IMR-90 (cell line): ENCODE measurements at regions not wholly inside any gene's neighbourhood (a gene's known extent, or its start where the extent isn't known, plus 50 kb on each side); places are given as distances from the start of the nearest gene placed in this dataset.
A peak's percentile ranks its signal among the peaks of the same experiment; 100 is the strongest.

ENCODE experiments used
- ATAC-seq: fragments of 200-7000 bp; cut with Tn5 transposase; 2 replicates; pipeline ENCODE4 v1.9.1; 2020; ENCODE audit warnings: low read depth, mild to moderate bottlenecking, moderate library complexity
- BruUV-seq: library from RNA; stranded (reverse); fragments of 400-500 nt; replicated peaks from 2 replicates; lab custom pipeline; 2021; lab: Mats Ljungman, UMichigan
- CTCF ChIA-PET: fragments of 300-600 bp; formaldehyde crosslinking; extraction: SDS; loops from one replicate; lab custom pipeline; 2021; ENCODE audit warnings: antibody characterized with exemption; lab: Yijun Ruan, JAX
- POLR2A ChIA-PET: fragments of 300-600 bp; sonication (Branson Sonifier 250); formaldehyde crosslinking; loops from one replicate; lab custom pipeline; 2022; ENCODE audit warnings: antibody characterized with exemption; ENCODE audit not compliant: unreplicated experiment; lab: Charles Lee
- DNase-seq: peaks from one replicate; pipeline ENCODE4 v3.0.0; 2013
- H2AFZ ChIP-seq: replicated peaks from 2 replicates; pipeline ENCODE3; 2013; ENCODE audit warnings: low read length, mild to moderate bottlenecking; ENCODE audit not compliant: poor library complexity
- H2AK5ac ChIP-seq: 2 replicates; pipeline ENCODE4 v1.6.1; 2013; ENCODE audit warnings: low read depth, low read length, inconsistent platforms
- H2AK9ac ChIP-seq: replicated peaks from 2 replicates; pipeline ENCODE3; 2013; ENCODE audit warnings: mild to moderate bottlenecking, low read depth, low read length, moderate library complexity; ENCODE audit not compliant: poor library complexity
- H2BK120ac ChIP-seq: 2 replicates; pipeline ENCODE4 v1.6.1; 2013; ENCODE audit warnings: low read depth, low read length, inconsistent platforms
- H2BK15ac ChIP-seq: 3 replicates; pipeline ENCODE4 v1.6.1; 2013; ENCODE audit warnings: low read depth, low read length, inconsistent platforms
- H2BK20ac ChIP-seq: 2 replicates; pipeline ENCODE4 v1.6.1; 2013; ENCODE audit warnings: low read depth, mild to moderate bottlenecking, inconsistent platforms, low read length, moderate library complexity
- H2BK5ac ChIP-seq: 2 replicates; pipeline ENCODE4 v1.6.1; 2013; ENCODE audit warnings: mild to moderate bottlenecking, low read depth, low read length, inconsistent platforms; ENCODE audit not compliant: poor library complexity, severe bottlenecking
- H3K14ac ChIP-seq: replicated peaks from 2 replicates; pipeline ENCODE4 v1.6.1; 2013; ENCODE audit warnings: low read depth, low read length, inconsistent platforms
- H3K18ac ChIP-seq: 2 replicates; pipeline ENCODE4 v1.6.1; 2013; ENCODE audit warnings: low read depth, low read length, control low read depth
- H3K23ac ChIP-seq: 2 replicates; pipeline ENCODE4 v1.6.1; 2013; ENCODE audit warnings: low read depth, low read length, inconsistent platforms
- H3K27ac ChIP-seq: 2 replicates; pipeline ENCODE4 v1.5.1; 2013; ENCODE audit warnings: mild to moderate bottlenecking, control low read depth, low read length; ENCODE audit not compliant: insufficient read depth
- H3K27me3 ChIP-seq: 2 replicates; pipeline ENCODE4 v1.6.1; 2013; ENCODE audit warnings: low read length; ENCODE audit not compliant: control insufficient read depth, insufficient read depth
- H3K36me3 ChIP-seq: 2 replicates; pipeline ENCODE4 v1.6.1; 2013; ENCODE audit warnings: low read length, mixed read lengths; ENCODE audit not compliant: control insufficient read depth, insufficient read depth
- H3K4ac ChIP-seq: 2 replicates; pipeline ENCODE4 v1.6.1; 2013; ENCODE audit warnings: low read depth, low read length, inconsistent platforms
- H3K4me1 ChIP-seq: 2 replicates; pipeline ENCODE4 v1.6.1; 2013; ENCODE audit warnings: low read length, mixed read lengths; ENCODE audit not compliant: control insufficient read depth, insufficient read depth
- H3K4me2 ChIP-seq: 2 replicates; pipeline ENCODE4 v1.6.1; 2013; ENCODE audit warnings: low read depth, mild to moderate bottlenecking, control low read depth, low read length, moderate library complexity
- H3K4me3 ChIP-seq: 2 replicates; pipeline ENCODE4 v1.5.1; 2013; ENCODE audit warnings: low read depth, mild to moderate bottlenecking, control low read depth, low read length, moderate library complexity; ENCODE audit not compliant: insufficient read depth
- H3K56ac ChIP-seq: 2 replicates; pipeline ENCODE4 v1.6.1; 2013; ENCODE audit warnings: low read length, inconsistent platforms; ENCODE audit not compliant: insufficient read depth; ENCODE audit errors: extremely low read depth
- H3K79me1 ChIP-seq, 2 experiments: 2 replicates each; pipeline ENCODE4 v1.6.1; 2013; ENCODE audit warnings: low read length in 2 of 2, inconsistent platforms in 1 of 2, low read depth in 1 of 2
- H3K9ac ChIP-seq: 2 replicates; pipeline ENCODE4 v1.6.1; 2013; ENCODE audit warnings: low read depth, low read length, control low read depth
- H3K9me1 ChIP-seq: 2 replicates; pipeline ENCODE4 v1.6.1; 2013; ENCODE audit warnings: low read length, inconsistent platforms; ENCODE audit not compliant: insufficient read depth
- H3K9me3 ChIP-seq: 2 replicates; pipeline ENCODE4 v1.6.1; 2013; ENCODE audit warnings: low read length; ENCODE audit not compliant: control insufficient read depth, insufficient read depth
- H4K20me1 ChIP-seq: 2 replicates; pipeline ENCODE4 v1.6.1; 2013; ENCODE audit warnings: low read length, inconsistent platforms; ENCODE audit not compliant: insufficient read depth
- H4K5ac ChIP-seq: 2 replicates; pipeline ENCODE4 v1.6.1; 2013; ENCODE audit warnings: mild to moderate bottlenecking, low read depth, low read length, control low read depth
- H4K8ac ChIP-seq, 2 experiments: 2 replicates each; pipeline ENCODE4 v1.6.1; 2013; ENCODE audit warnings: low read depth in 2 of 2, low read length in 2 of 2, control low read depth in 1 of 2, inconsistent platforms in 1 of 2
- H4K91ac ChIP-seq: 2 replicates; pipeline ENCODE4 v1.6.1; 2013; ENCODE audit warnings: low read depth, low read length, inconsistent platforms; ENCODE audit not compliant: insufficient read depth
- BHLHE40 ChIP-seq: fragments of 150-350 bp; IDR thresholded peaks from 2 replicates; pipeline ENCODE4 v1.6.1; 2016; ENCODE audit warnings: mild to moderate bottlenecking, low read depth, low read length
- CHD1 ChIP-seq: IDR thresholded peaks from 2 replicates; pipeline ENCODE4 v1.6.1; 2012; ENCODE audit warnings: low read depth, low read length, improper control_type of control experiment
- CTCF ChIP-seq: conservative IDR thresholded peaks from 2 replicates; pipeline ENCODE4 v1.5.1; 2012; ENCODE audit warnings: mild to moderate bottlenecking, low read depth, low read length, improper control_type of control experiment
- FOS ChIP-seq: fragments of 150-350 bp; IDR thresholded peaks from 2 replicates; pipeline ENCODE4 v1.6.1; 2016; ENCODE audit warnings: low read depth, low read length
- MAFK ChIP-seq: IDR thresholded peaks from 2 replicates; pipeline ENCODE4 v1.6.1; 2012; ENCODE audit warnings: low read depth, low read length, improper control_type of control experiment
- MAZ ChIP-seq: IDR thresholded peaks from 2 replicates; pipeline ENCODE4 v1.6.1; 2012; ENCODE audit warnings: low read depth, mild to moderate bottlenecking, low read length, improper control_type of control experiment, moderate library complexity, borderline replicate concordance
- MXI1 ChIP-seq: IDR thresholded peaks from 2 replicates; pipeline ENCODE4 v1.6.1; 2012; ENCODE audit warnings: low read depth, mild to moderate bottlenecking, low read length, moderate library complexity, borderline replicate concordance
- NFE2L2 ChIP-seq: fragments of 150-350 bp; IDR thresholded peaks from 2 replicates; pipeline ENCODE4 v1.6.1; 2016; ENCODE audit warnings: low read depth, mild to moderate bottlenecking, low read length
- POLR2A ChIP-seq: IDR thresholded peaks from 2 replicates; pipeline ENCODE4 v1.6.1; 2012; ENCODE audit warnings: mild to moderate bottlenecking, low read depth, low read length
- RCOR1 ChIP-seq: IDR thresholded peaks from 2 replicates; pipeline ENCODE4 v1.6.1; 2012; ENCODE audit warnings: mild to moderate bottlenecking, low read length, improper control_type of control experiment; ENCODE audit not compliant: insufficient replicate concordance
- RFX5 ChIP-seq: IDR thresholded peaks from 2 replicates; pipeline ENCODE4 v1.8.0; 2012; ENCODE audit warnings: low read depth, mild to moderate bottlenecking, low read length, moderate library complexity
- SMC3 ChIP-seq: fragments of 150-350 bp; IDR thresholded peaks from 2 replicates; pipeline ENCODE4 v1.6.1; 2016; ENCODE audit warnings: low read depth, mild to moderate bottlenecking, antibody characterized with exemption, low read length, moderate library complexity
- WGBS, 2 experiments: methylation state at CpG; one replicate each; pipeline versions ENCODE4 v1.1.5 to v1.1.7; 2013; ENCODE audit warnings: missing lambda C conversion rate in 2 of 2; ENCODE audit not compliant: insufficient read length in 1 of 2; ENCODE audit errors: extremely low coverage in 2 of 2; 5-methylcytosine and 5-hydroxymethylcytosine counted together
- dilution Hi-C: fragments of 300-500 bp; cut with HindIII; formaldehyde crosslinking; loops from one replicate; pipeline ENCODE4 v1.14.3; 2018; ENCODE audit warnings: low sequenced_read_pairs; ENCODE audit not compliant: unreplicated experiment
- in situ Hi-C: fragments of 300-500 bp; cut with MboI; formaldehyde crosslinking; loops from 3 replicates; pipeline ENCODE4 v1.14.3; 2019; ENCODE audit warnings: low sequenced_read_pairs, inconsistent platforms, mixed read lengths
- intact Hi-C: fragments of 100-400 bp; cut with micrococcal nuclease; formaldehyde crosslinking; loops from 2 replicates; pipeline ENCODE4 v1.10.0; 2022
- TF ChIP-seq, protein P1 (sequence below): fragments of 150-350 bp; IDR thresholded peaks from 2 replicates; pipeline ENCODE4 v1.6.1; 2016; ENCODE audit warnings: low read depth, mild to moderate bottlenecking, low read length, moderate library complexity, borderline replicate concordance

- Histone ChIP-seq H4K8ac (no peak overlapping the region), H2AK9ac (peak overlapping the region; percentile 51), H3K23ac (peak overlapping the region; percentile 18; the same call in 1 of the 2 replicates), H3K56ac (no peak overlapping the region), H3K36me3 (no peaks in the 10 kb centered on the region), H4K5ac (no peak overlapping the region), H3K4me1 (peaks cover 8% of the 10 kb centered on the region; the same call in 1 of the 2 replicates), H3K14ac (no peak overlapping the region), H3K9me3 (no peaks in the 10 kb centered on the region), H3K4me2 (no peak overlapping the region), H2AK5ac (0 out of 2 replicates have a peak overlapping the region, but pooled peaks have one; percentile 8), H4K20me1 (no peaks in the 10 kb centered on the region), H3K4me3 (no peak overlapping the region), H2BK120ac (no peak overlapping the region), H2BK5ac (no peak overlapping the region), H2BK20ac (no peak overlapping the region; the same call in 1 of the 2 replicates), H3K4ac (0 out of 2 replicates have a peak overlapping the region, but pooled peaks have one; percentile 2), H4K91ac (no peak overlapping the region), H3K9ac (no peak overlapping the region), H2AFZ (peak overlapping the region; percentile 36), H2BK15ac (no peak overlapping the region; the same call in 2 of the 3 replicates), H3K79me1 (no peaks in the 10 kb centered on the region), H3K9me1 (peaks cover 4% of the 10 kb centered on the region; the same call in 1 of the 2 replicates), H3K27ac (no peak overlapping the region), H3K18ac (no peak overlapping the region), H3K27me3 (peaks cover 8% of the 10 kb centered on the region)
- dilution Hi-C loops (no loop called here), intact Hi-C loops (no loop called here), in situ Hi-C loops (no loop called here)
- WGBS, 2 experiments, result no CpG with 5 or more reads among the region's 2 CpGs
- no TSS peak for BruUV-seq
- POLR2A ChIA-PET, result no interaction called here
- no peak for TF ChIP-seq FOS
- no peak for TF ChIP-seq CHD1
- no peak for TF ChIP-seq SMC3
- TF ChIP-seq, protein P1, sequence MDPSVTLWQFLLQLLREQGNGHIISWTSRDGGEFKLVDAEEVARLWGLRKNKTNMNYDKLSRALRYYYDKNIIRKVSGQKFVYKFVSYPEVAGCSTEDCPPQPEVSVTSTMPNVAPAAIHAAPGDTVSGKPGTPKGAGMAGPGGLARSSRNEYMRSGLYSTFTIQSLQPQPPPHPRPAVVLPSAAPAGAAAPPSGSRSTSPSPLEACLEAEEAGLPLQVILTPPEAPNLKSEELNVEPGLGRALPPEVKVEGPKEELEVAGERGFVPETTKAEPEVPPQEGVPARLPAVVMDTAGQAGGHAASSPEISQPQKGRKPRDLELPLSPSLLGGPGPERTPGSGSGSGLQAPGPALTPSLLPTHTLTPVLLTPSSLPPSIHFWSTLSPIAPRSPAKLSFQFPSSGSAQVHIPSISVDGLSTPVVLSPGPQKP, result no peak
- no peak for TF ChIP-seq BHLHE40
- no peak for TF ChIP-seq MAZ
- TF ChIP-seq CTCF, result no peak
- TF ChIP-seq MXI1, result no peak
- TF ChIP-seq NFE2L2, result no peak
- no peak for TF ChIP-seq POLR2A
- no peak for TF ChIP-seq RCOR1
- TF ChIP-seq MAFK, result no peak
- TF ChIP-seq RFX5, result no peak
- ATAC-seq (peak; percentile 29; the same call in 1 of the 2 replicates), DNase-seq (peak; percentile 35)
- CTCF ChIA-PET, result interaction anchor here (1.0 kb wide), 1 partner anchor 20 kb away, joined by 5 read pairs; no protein-coding TSS in a partner anchor
Observed at GRCh38 chr5:56656846-56657726, 158.3 kb upstream of the MAP3K1 start.
